ENCODE measurements at regions not wholly inside any gene's neighbourhood (a gene's known extent, or its start where the extent isn't known, plus 50 kb on each side); places are given as distances from the start of the nearest gene placed in this dataset.
"Not testable (repeated sequence)": the region's sequence is repeated elsewhere in the genome, so short reads cannot be mapped to it uniquely, and the experiment has no call there.

DNA sequence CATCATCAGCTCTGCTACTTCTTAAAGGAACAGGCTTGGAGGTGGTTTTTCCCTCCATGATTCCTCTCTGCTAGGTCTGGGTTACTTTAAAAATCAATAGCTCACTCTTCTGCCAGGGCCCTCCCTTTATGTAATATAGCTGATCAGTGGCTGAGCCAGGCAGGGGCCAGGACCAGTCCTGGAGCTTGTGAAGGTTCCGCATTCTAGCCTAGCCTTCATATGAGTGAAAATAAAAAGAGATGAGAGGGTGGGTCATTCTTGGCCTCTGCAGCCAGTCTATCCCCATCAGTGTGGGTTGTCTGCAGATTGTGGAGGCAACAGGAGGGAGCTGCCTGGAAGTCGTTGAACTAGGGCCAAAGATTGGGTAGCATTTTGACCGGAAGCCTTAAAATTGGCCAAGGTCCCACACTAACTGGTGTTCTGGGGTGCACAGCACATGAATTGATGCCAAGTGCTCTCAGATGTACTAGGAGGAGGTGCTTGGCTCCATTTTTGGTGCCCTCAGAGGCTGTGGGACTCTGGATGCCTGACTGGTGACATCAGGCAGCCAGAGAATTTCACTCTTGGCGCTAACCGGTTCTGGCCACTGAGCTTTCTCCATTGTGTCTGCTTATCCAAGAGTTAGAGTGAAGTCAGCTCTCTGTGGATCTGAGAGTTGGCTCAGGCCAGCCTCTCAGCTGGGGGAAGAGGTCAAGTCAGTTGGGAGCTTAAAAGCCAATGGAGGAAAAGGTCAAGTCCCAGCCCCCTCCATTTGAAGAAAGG lies 93.7 kb upstream of the FAM72C start:
- H3K27ac Mint-ChIP-seq; H3K9me3 Mint-ChIP-seq; H3K27me3 Mint-ChIP-seq (ENCODE audit: insufficient read depth); H3K36me3 Mint-ChIP-seq (ENCODE audit: low read depth); DNase-seq; H3K4me1 Mint-ChIP-seq (ENCODE audit: low read depth); H3K4me3 Mint-ChIP-seq: not testable (repeated sequence)

DNA sequence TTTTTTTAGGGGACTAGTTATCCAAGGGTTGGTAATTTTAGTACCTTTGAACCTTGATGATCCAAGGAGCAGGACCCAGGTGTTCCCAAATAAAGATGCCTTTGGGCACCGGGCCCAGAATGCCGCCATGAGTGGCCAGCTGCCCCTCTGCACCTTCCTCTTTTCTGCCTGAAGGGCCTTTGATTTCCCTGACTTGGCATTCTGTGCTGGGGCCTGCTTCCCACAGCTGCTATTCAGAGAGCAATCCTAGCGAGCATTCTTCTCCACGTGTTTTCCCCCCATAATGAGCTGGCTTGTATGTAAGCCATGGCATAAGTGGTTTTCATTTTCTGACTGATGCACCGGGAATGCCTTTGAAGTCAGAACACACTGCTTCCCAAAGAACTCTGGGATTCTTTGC lies 77.6 kb upstream of the FAM72C start:
- H3K4me1 Mint-ChIP-seq (ENCODE audit: low read depth); H3K9me3 Mint-ChIP-seq; H3K27me3 Mint-ChIP-seq (ENCODE audit: insufficient read depth); H3K27ac Mint-ChIP-seq; DNase-seq; H3K4me3 Mint-ChIP-seq; H3K36me3 Mint-ChIP-seq (ENCODE audit: low read depth): not testable (repeated sequence)

DNA sequence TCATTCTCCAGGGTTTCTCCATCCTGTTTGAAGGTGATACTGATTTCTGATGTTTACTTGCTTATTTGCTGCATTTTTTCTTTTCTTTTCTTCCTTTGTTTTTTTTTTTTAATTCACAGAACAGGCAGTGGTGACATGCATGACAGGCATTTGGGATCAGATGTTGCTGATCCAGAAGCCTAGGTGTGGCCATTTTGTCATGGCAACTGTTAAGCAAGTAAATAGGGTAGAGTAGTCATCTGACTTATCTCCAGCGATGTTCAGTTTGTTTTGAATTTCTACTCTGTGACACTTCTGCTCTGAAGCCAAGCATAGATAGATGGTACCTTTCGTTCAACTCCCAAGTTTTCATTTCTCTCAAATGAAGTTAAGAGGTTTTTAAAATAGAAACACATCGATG lies 74.9 kb upstream of the FAM72C start:
- not testable (repeated sequence) for H3K4me1 Mint-ChIP-seq (ENCODE audit: low read depth); H3K36me3 Mint-ChIP-seq (ENCODE audit: low read depth); DNase-seq; H3K27ac Mint-ChIP-seq; H3K4me3 Mint-ChIP-seq; H3K27me3 Mint-ChIP-seq (ENCODE audit: insufficient read depth); H3K9me3 Mint-ChIP-seq

DNA sequence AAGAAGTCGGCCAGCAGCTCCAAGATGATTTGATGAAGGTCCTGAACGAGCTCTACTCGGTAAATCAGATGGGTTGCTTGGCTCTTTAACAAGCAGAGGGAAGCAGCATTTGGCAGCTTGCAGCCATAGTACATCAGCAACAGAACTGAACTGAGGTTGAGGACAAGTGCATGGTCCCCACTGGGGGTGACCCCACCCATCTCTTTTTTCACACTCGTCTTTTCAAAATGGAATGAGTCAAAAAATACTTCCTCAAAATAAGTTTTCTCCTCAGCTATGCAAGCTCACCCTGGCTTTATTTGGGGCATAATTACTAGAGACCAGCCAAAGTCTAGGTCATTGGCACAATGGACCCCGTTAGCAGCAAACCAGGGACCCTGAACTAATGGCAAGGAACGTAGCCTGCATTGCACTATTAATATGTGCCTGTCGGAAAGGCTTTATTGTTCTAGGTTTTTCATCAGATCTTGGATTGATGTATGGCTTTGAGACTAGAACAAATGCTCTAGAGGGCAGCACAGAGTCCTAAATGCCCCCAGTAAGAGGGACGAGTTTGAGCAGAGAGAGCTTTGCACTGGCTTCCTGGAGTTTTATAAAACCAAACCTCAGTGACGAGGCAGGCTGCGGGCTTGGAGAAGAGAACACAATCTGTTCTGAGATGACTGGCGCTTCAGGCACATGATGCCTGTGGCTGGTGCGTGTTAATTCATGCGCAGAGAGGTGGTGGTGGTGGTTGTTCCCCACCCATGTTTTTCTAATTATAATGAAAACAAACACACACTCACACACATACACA lies 74.2 kb upstream of the FAM72C start:
- not testable (repeated sequence) for H3K4me1 Mint-ChIP-seq (ENCODE audit: low read depth); H3K4me3 Mint-ChIP-seq; H3K27me3 Mint-ChIP-seq (ENCODE audit: insufficient read depth); H3K27ac Mint-ChIP-seq; H3K36me3 Mint-ChIP-seq (ENCODE audit: low read depth); H3K9me3 Mint-ChIP-seq
- DNase-seq = peak; percentile 0
- TF ChIP-seq, protein P1, sequence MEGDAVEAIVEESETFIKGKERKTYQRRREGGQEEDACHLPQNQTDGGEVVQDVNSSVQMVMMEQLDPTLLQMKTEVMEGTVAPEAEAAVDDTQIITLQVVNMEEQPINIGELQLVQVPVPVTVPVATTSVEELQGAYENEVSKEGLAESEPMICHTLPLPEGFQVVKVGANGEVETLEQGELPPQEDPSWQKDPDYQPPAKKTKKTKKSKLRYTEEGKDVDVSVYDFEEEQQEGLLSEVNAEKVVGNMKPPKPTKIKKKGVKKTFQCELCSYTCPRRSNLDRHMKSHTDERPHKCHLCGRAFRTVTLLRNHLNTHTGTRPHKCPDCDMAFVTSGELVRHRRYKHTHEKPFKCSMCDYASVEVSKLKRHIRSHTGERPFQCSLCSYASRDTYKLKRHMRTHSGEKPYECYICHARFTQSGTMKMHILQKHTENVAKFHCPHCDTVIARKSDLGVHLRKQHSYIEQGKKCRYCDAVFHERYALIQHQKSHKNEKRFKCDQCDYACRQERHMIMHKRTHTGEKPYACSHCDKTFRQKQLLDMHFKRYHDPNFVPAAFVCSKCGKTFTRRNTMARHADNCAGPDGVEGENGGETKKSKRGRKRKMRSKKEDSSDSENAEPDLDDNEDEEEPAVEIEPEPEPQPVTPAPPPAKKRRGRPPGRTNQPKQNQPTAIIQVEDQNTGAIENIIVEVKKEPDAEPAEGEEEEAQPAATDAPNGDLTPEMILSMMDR (IDR thresholded peaks at IDR 0.05) = peak; percentile 22; the same call in 1 of the 2 replicates

DNA sequence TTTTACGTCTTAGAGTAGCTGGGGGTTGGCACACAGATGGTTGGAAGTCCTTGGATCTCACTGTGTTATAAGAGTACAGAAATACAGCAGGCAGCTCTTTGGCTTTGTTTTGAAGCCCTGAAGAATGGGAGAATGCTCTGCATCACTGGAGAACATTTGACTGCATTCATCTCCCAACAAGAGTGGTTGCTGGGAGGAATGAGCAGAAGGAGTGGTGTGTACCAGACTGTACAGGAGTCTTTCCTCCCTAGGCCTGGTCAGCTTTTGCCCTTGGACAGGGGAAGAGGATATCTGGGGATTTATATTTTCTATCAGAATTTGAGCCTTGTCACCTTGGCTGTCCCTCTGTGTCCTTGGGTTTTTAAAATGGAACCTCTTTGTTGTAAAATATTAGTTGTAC lies 70.5 kb upstream of the FAM72C start:
- H3K27me3 Mint-ChIP-seq (ENCODE audit: insufficient read depth); H3K36me3 Mint-ChIP-seq (ENCODE audit: low read depth); H3K4me1 Mint-ChIP-seq (ENCODE audit: low read depth); H3K9me3 Mint-ChIP-seq; H3K4me3 Mint-ChIP-seq; DNase-seq; H3K27ac Mint-ChIP-seq: not testable (repeated sequence)

DNA sequence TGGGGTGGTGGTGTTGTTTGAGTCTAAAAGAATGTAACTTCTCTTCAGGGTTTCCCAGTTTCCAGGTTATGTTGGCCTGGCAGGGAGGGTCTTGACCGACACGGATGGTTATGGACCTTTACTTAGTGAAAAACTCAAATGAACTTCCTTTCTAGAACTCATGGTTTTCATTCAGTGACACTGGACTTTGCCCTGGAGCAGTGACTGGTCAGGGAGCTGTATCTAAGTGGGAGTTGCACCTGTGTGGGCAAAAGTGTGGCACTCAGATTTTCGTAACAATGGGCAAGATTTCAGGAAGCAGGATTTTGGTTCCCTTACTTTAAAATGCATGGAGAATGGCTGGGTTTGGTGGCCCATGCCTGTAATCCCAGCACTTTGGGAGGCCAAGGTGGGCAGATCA lies 68.5 kb upstream of the FAM72C start:
- not testable (repeated sequence) for H3K27me3 Mint-ChIP-seq (ENCODE audit: insufficient read depth); H3K4me1 Mint-ChIP-seq (ENCODE audit: low read depth); H3K9me3 Mint-ChIP-seq; H3K27ac Mint-ChIP-seq; DNase-seq; H3K4me3 Mint-ChIP-seq; H3K36me3 Mint-ChIP-seq (ENCODE audit: low read depth)

DNA sequence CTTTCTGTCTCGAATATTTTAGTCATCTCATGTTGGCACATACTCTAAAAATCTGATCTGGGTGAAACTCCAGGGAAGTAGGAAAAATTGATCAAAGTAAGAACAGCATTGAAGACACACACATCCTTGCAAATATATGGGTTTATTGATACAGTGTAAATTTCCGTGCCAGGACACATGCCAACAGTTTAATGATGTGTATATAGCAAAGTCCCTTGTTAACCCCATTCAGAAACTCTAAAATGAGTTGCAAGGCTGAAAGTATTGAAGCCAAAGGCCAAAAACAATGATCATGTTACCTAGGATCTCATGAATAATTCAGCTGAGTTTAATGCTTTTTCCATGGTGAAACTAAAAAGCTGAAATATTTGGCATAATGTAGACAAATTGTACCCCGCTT lies 62.3 kb upstream of the FAM72C start:
- not testable (repeated sequence) for H3K4me1 Mint-ChIP-seq (ENCODE audit: low read depth); H3K9me3 Mint-ChIP-seq; H3K27me3 Mint-ChIP-seq (ENCODE audit: insufficient read depth); H3K36me3 Mint-ChIP-seq (ENCODE audit: low read depth); DNase-seq; H3K27ac Mint-ChIP-seq; H3K4me3 Mint-ChIP-seq

DNA sequence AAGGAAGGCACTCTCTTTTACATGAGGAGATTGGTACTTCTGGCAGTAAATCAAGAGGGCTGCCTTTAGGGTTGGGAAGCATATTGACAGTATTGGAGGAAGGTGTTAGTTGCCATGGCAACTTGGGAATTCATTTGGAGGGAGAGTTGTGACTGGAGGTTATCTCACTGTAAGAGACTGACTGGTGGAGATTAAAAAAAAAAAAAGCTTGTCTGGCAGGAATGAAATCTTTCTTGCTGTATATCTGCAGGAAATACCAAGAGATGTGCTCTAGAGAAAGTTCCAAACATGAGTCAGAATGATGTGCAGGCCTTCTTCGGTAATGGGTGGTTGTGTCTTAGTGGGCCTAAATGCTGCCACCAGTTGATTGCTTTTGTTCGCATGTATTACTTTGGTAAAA lies 59.8 kb upstream of the FAM72C start:
- H3K27ac Mint-ChIP-seq; H3K4me3 Mint-ChIP-seq; H3K9me3 Mint-ChIP-seq; H3K4me1 Mint-ChIP-seq (ENCODE audit: low read depth); H3K27me3 Mint-ChIP-seq (ENCODE audit: insufficient read depth); H3K36me3 Mint-ChIP-seq (ENCODE audit: low read depth): not testable (repeated sequence)
- DNase-seq = peak; percentile 60

DNA sequence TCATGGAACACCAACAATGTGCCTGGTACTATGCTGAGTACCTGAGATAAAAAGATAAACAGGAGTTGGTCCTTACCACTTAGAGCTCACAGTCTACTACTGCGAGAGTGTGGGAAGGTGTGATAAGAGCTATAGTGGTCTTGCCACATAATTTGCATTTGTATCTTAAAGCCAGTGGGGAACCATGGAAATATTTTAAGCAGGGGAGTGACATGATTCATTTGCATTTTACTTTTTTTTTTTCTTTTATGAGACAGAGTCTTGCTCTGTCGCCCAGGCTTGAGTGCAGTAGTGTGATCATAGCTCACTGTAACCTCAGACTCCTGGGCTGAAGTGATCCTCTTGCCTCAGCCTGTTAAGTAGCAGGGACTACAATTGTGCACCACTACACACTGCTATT lies 54.2 kb upstream of the FAM72C start:
- H3K36me3 Mint-ChIP-seq (ENCODE audit: low read depth); H3K4me3 Mint-ChIP-seq; DNase-seq; H3K4me1 Mint-ChIP-seq (ENCODE audit: low read depth); H3K9me3 Mint-ChIP-seq; H3K27ac Mint-ChIP-seq; H3K27me3 Mint-ChIP-seq (ENCODE audit: insufficient read depth): not testable (repeated sequence)

DNA sequence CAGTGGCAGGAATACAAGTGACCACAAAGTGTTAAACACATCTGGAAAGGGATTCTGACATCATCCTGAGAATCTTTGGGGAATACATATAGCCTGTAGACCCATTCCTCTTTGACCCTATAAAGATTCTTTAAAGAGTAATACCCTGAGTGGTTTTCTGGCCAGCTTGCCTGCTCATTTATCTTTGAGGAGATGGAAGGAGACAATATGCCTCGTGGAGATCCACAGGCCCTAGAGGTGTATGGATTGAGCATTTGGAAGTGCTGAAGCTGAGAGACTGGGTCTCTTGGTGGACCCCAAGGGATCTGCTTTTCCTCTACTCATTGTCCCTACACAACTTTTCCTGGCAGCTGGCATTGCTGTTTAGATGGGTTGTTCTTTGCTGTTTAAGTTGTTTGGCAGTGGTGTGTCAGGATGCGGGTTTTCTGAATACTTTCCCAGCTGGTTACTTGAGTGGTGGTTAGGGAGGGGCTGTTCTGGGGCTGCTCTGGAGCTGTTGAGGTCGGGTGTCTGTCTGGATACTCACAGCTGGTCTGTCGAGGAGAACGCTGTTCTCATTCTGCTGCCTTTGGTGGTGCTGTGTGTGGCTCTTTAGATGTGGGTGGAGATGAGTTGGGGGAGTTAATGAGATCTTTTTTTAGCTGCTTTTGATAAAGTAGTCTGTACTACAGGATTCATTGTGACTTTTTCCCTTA lies 50.1 kb upstream of the FAM72C start:
- H3K4me3 Mint-ChIP-seq; H3K36me3 Mint-ChIP-seq (ENCODE audit: low read depth); H3K9me3 Mint-ChIP-seq; H3K27me3 Mint-ChIP-seq (ENCODE audit: insufficient read depth); H3K27ac Mint-ChIP-seq; H3K4me1 Mint-ChIP-seq (ENCODE audit: low read depth); DNase-seq: not testable (repeated sequence)

Data from HFFc6 (cell line).